MM.1S (cell line): ENCODE measurements at regions not wholly inside any gene's neighbourhood (a gene's known extent, or its start where the extent isn't known, plus 50 kb on each side); places are given as distances from the start of the nearest gene placed in this dataset.

Source experiments
- CTCF ChIP-seq: fragments of 300-600 bp; sonication (generic); IDR thresholded peaks from 2 replicates; pipeline ENCODE4 v1.5.1; 2016; ENCODE audit warnings: antibody characterized with exemption, low read length, mixed read lengths
- EZH2 ChIP-seq: fragments of 300-600 bp; sonication (generic); optimal IDR thresholded peaks from 2 replicates; pipeline ENCODE3; 2017; ENCODE audit warnings: low read depth, mild to moderate bottlenecking, antibody characterized with exemption, low read length, mixed read lengths

- TF ChIP-seq CTCF (no peak), EZH2 (no peak)
These were observed 73.6 kb upstream of the COG2 start for GRCh38 chr1:230568676-230569075.
